ENCODE measurements at regions not wholly inside any gene's neighbourhood (a gene's known extent, or its start where the extent isn't known, plus 50 kb on each side); places are given as distances from the start of the nearest gene placed in this dataset.

DNA sequence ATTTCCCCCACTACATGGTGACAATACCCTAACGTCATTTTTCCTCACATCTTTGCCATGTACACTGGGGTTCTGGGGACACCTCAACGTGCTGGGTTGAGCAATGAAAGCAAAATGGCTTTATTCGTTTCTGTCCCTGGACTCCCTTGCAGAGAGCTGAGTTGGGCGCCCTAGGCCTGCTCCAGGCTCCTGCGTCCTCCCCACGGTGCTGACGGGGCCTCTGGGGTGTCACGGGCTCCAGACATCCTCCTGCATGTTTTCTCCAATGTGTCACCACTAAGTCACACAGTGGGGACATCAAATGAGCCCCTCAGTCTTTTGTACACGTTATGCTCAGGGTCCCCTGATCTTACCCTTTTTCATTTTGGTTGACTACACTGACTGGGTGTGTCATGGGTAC, 99.8 kb downstream of the TTLL2 start (continued):
- TF ChIP-seq, protein P1, sequence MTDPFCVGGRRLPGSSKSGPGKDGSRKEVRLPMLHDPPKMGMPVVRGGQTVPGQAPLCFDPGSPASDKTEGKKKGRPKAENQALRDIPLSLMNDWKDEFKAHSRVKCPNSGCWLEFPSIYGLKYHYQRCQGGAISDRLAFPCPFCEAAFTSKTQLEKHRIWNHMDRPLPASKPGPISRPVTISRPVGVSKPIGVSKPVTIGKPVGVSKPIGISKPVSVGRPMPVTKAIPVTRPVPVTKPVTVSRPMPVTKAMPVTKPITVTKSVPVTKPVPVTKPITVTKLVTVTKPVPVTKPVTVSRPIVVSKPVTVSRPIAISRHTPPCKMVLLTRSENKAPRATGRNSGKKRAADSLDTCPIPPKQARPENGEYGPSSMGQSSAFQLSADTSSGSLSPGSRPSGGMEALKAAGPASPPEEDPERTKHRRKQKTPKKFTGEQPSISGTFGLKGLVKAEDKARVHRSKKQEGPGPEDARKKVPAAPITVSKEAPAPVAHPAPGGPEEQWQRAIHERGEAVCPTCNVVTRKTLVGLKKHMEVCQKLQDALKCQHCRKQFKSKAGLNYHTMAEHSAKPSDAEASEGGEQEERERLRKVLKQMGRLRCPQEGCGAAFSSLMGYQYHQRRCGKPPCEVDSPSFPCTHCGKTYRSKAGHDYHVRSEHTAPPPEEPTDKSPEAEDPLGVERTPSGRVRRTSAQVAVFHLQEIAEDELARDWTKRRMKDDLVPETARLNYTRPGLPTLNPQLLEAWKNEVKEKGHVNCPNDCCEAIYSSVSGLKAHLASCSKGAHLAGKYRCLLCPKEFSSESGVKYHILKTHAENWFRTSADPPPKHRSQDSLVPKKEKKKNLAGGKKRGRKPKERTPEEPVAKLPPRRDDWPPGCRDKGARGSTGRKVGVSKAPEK (CRISPR knock-in tag; IDR thresholded peaks at IDR 0.05; ENCODE audit: borderline replicate concordance), result no peak
- no peak for TF ChIP-seq ZNF430 (CRISPR knock-in tag; IDR thresholded peaks at IDR 0.05)
- no peak for TF ChIP-seq AGO2 (optimal IDR thresholded peaks at IDR 0.05; ENCODE audit: low read depth, low read length)
- no peak for TF ChIP-seq PTBP1 (IDR thresholded peaks at IDR 0.05; ENCODE audit: low read depth, low read length, poor library complexity, severe bottlenecking)
- 0 out of 2 replicates have a peak, but pooled peaks have one; percentile 1 for TF ChIP-seq MYC (CRISPR knock-in tag; IDR thresholded peaks at IDR 0.05; ENCODE audit: borderline replicate concordance)
- 0 out of 2 replicates have a peak, but pooled peaks have one; percentile 5 for TF ChIP-seq ZNF235 (CRISPR knock-in tag; IDR thresholded peaks at IDR 0.05; ENCODE audit: borderline replicate concordance)
- no peak for TF ChIP-seq ZFP36L2 (CRISPR knock-in tag; IDR thresholded peaks at IDR 0.05)
- TF ChIP-seq ZNF619 (CRISPR knock-in tag; IDR thresholded peaks at IDR 0.05), result no peak
- no peak for TF ChIP-seq ZFP36L1 (CRISPR knock-in tag; IDR thresholded peaks at IDR 0.05)
- TF ChIP-seq ZNF766 (CRISPR knock-in tag; IDR thresholded peaks at IDR 0.05; ENCODE audit: borderline replicate concordance), result 0 out of 2 replicates have a peak, but pooled peaks have one; percentile 33
- TF ChIP-seq ARNT2 (CRISPR knock-in tag; IDR thresholded peaks at IDR 0.05; ENCODE audit: low read depth), result no peak
- TF ChIP-seq, protein P2, sequence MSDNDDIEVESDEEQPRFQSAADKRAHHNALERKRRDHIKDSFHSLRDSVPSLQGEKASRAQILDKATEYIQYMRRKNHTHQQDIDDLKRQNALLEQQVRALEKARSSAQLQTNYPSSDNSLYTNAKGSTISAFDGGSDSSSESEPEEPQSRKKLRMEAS (IDR thresholded peaks at IDR 0.05), result no peak
- TF ChIP-seq ZNF510 (CRISPR knock-in tag; IDR thresholded peaks at IDR 0.05; ENCODE audit: low read depth), result no peak
- TF ChIP-seq, protein P3, sequence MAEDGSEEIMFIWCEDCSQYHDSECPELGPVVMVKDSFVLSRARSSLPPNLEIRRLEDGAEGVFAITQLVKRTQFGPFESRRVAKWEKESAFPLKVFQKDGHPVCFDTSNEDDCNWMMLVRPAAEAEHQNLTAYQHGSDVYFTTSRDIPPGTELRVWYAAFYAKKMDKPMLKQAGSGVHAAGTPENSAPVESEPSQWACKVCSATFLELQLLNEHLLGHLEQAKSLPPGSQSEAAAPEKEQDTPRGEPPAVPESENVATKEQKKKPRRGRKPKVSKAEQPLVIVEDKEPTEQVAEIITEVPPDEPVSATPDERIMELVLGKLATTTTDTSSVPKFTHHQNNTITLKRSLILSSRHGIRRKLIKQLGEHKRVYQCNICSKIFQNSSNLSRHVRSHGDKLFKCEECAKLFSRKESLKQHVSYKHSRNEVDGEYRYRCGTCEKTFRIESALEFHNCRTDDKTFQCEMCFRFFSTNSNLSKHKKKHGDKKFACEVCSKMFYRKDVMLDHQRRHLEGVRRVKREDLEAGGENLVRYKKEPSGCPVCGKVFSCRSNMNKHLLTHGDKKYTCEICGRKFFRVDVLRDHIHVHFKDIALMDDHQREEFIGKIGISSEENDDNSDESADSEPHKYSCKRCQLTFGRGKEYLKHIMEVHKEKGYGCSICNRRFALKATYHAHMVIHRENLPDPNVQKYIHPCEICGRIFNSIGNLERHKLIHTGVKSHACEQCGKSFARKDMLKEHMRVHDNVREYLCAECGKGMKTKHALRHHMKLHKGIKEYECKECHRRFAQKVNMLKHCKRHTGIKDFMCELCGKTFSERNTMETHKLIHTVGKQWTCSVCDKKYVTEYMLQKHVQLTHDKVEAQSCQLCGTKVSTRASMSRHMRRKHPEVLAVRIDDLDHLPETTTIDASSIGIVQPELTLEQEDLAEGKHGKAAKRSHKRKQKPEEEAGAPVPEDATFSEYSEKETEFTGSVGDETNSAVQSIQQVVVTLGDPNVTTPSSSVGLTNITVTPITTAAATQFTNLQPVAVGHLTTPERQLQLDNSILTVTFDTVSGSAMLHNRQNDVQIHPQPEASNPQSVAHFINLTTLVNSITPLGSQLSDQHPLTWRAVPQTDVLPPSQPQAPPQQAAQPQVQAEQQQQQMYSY (CRISPR knock-in tag; IDR thresholded peaks at IDR 0.05), result peak; percentile 25; the same call in 1 of the 2 replicates
- no peak for TF ChIP-seq HMG20A (CRISPR knock-in tag; IDR thresholded peaks at IDR 0.05; ENCODE audit: borderline replicate concordance)
- TF ChIP-seq STAG1 (CRISPR knock-in tag; IDR thresholded peaks at IDR 0.05), result 0 out of 2 replicates have a peak, but pooled peaks have one; percentile 3
- 0 out of 2 replicates have a peak, but pooled peaks have one; percentile 11 for TF ChIP-seq ZNF556 (CRISPR knock-in tag; IDR thresholded peaks at IDR 0.05; ENCODE audit: borderline replicate concordance)
- no peak for TF ChIP-seq PRPF4 (IDR thresholded peaks at IDR 0.05; ENCODE audit: low read depth, low read length, poor library complexity, severe bottlenecking)
- TF ChIP-seq NCOA5 (CRISPR knock-in tag; IDR thresholded peaks at IDR 0.05), result no peak
- TF ChIP-seq, protein P4, sequence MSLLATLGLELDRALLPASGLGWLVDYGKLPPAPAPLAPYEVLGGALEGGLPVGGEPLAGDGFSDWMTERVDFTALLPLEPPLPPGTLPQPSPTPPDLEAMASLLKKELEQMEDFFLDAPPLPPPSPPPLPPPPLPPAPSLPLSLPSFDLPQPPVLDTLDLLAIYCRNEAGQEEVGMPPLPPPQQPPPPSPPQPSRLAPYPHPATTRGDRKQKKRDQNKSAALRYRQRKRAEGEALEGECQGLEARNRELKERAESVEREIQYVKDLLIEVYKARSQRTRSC (CRISPR knock-in tag; IDR thresholded peaks at IDR 0.05; ENCODE audit: low read depth), result no peak
- TF ChIP-seq SOX6 (IDR thresholded peaks at IDR 0.05), result no peak
- no peak for TF ChIP-seq SOX6 (CRISPR knock-in tag; IDR thresholded peaks at IDR 0.05)
- TF ChIP-seq SIN3B (IDR thresholded peaks at IDR 0.05; ENCODE audit: low read length), result no peak
- TF ChIP-seq ZNF672 (CRISPR knock-in tag; IDR thresholded peaks at IDR 0.05), result no peak
- no peak for TF ChIP-seq RELA (CRISPR knock-in tag; IDR thresholded peaks at IDR 0.05)
- no peak for TF ChIP-seq RBM22 (optimal IDR thresholded peaks at IDR 0.05; ENCODE audit: low read length)
